GM06990 (cell line): ENCODE measurements at regions not wholly inside any gene's neighbourhood (a gene's known extent, or its start where the extent isn't known, plus 50 kb on each side); places are given as distances from the start of the nearest gene placed in this dataset.

Source experiments
- DNase-seq: peaks from one replicate; pipeline ENCODE4 v3.0.0-alpha.2; 2011; ENCODE audit not compliant: insufficient read length; ENCODE audit errors: extremely low read depth
- H3K27me3 ChIP-seq: replicated peaks from 2 replicates; pipeline ENCODE4 v1.6.0; 2011; ENCODE audit warnings: low read length; ENCODE audit not compliant: control insufficient read depth, insufficient read depth
- H3K36me3 ChIP-seq: 2 replicates; pipeline ENCODE4 v1.5.1; 2011; ENCODE audit warnings: low read length; ENCODE audit not compliant: control insufficient read depth, insufficient read depth
- H3K4me3 ChIP-seq: replicated peaks from 2 replicates; pipeline ENCODE4 v1.5.1; 2011; ENCODE audit warnings: low read depth, mild to moderate bottlenecking, control low read depth, low read length
- TF ChIP-seq, protein P1 (sequence below): IDR thresholded peaks from 2 replicates; pipeline ENCODE4 v1.5.1; 2011; ENCODE audit warnings: low read length, control low read depth, mild to moderate bottlenecking, inconsistent platforms; ENCODE audit not compliant: insufficient read depth, poor library complexity, severe bottlenecking

DNA sequence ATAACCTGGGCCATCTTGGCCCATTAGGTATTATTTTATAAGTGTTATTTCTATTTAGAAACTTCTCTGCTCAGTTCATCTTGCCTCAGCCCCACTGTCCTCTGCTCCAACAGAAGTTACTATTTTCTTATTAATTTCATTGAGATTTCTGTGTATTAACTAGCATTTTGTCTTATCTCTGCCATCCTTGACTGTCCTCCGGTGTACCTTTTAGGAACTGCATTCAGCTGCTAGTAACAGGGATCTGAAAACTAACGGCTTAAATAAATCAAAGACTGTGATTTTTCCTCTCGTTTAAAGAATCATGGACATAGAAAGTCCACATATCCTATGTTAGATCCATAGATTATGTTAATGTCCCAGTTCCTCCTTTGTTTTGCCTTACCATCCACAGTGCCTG is 382.5 kb downstream of the MATN1 start:
- no peaks in the 10 kb centered on the region for H3K27me3 ChIP-seq
- no peak for DNase-seq
- H3K36me3 ChIP-seq: no peaks in the 10 kb centered on the region
- H3K4me3 ChIP-seq: no peak overlapping the region
- TF ChIP-seq, protein P1, sequence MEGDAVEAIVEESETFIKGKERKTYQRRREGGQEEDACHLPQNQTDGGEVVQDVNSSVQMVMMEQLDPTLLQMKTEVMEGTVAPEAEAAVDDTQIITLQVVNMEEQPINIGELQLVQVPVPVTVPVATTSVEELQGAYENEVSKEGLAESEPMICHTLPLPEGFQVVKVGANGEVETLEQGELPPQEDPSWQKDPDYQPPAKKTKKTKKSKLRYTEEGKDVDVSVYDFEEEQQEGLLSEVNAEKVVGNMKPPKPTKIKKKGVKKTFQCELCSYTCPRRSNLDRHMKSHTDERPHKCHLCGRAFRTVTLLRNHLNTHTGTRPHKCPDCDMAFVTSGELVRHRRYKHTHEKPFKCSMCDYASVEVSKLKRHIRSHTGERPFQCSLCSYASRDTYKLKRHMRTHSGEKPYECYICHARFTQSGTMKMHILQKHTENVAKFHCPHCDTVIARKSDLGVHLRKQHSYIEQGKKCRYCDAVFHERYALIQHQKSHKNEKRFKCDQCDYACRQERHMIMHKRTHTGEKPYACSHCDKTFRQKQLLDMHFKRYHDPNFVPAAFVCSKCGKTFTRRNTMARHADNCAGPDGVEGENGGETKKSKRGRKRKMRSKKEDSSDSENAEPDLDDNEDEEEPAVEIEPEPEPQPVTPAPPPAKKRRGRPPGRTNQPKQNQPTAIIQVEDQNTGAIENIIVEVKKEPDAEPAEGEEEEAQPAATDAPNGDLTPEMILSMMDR: peak; percentile 9

DNA sequence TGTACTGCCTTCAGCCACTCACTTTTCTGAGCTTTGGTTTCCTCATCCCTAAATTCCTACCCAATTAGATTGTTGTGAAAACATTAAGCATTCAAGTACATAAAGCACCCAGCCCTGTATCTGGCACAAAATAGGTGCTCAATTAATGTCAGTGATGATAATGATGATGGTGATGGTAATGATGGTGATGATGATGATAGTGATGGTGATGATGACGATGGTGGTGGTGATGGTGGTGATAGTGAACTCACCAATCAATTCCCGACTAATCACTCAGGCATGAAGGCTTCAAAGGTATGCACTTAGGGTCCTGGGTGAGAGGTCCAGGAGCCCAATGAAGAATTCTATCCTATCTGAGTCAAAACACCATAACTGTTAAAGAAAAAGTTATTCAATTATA is 383.5 kb downstream of the MATN1 start:
- no peak for DNase-seq
- no peaks in the 10 kb centered on the region for H3K27me3 ChIP-seq
- no peaks in the 10 kb centered on the region for H3K36me3 ChIP-seq
- no peak overlapping the region for H3K4me3 ChIP-seq
- TF ChIP-seq, protein P1: no peak

DNA sequence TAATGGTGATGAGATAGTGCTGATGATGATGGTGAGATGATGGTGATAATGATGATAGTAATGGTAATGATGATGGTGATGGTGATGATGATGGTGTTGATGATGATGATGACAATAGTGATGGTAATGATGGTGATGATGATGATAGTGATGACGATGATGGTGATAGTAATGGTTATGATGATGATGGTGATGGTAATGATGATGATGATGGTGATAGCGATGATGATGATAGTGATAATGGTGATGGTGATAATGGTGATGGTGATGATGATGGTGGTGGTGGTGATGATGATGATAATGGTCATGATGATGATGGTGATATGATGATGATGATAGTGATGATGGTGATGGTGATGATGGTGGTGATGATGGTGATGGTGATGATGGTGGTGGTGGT is 384.6 kb downstream of the MATN1 start:
- no peak for DNase-seq
- TF ChIP-seq, protein P1: no peak
- Histone ChIP-seq H3K27me3 (no peaks in the 10 kb centered on the region), H3K36me3 (no peaks in the 10 kb centered on the region), H3K4me3 (no peak overlapping the region)

DNA sequence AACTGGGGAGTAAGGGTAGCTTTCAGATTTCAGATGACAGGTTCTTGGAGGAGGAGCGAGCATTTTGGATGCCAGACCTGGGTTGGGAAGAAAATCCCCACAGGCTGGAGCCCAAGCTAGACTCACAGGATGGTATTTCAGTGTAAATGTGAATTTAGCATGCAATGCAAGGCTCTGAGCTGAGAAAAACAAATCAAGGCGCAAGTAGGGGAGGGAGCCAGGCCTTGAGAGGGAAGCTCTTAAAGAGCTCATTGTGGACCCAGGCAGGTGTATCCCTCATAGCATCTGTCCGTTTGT is 386.1 kb downstream of the MATN1 start:
- no peak for DNase-seq
- Histone ChIP-seq H3K4me3 (no peak overlapping the region), H3K27me3 (no peaks in the 10 kb centered on the region; the same call in 1 of the 2 replicates), H3K36me3 (no peaks in the 10 kb centered on the region)
- TF ChIP-seq, protein P1: no peak

DNA sequence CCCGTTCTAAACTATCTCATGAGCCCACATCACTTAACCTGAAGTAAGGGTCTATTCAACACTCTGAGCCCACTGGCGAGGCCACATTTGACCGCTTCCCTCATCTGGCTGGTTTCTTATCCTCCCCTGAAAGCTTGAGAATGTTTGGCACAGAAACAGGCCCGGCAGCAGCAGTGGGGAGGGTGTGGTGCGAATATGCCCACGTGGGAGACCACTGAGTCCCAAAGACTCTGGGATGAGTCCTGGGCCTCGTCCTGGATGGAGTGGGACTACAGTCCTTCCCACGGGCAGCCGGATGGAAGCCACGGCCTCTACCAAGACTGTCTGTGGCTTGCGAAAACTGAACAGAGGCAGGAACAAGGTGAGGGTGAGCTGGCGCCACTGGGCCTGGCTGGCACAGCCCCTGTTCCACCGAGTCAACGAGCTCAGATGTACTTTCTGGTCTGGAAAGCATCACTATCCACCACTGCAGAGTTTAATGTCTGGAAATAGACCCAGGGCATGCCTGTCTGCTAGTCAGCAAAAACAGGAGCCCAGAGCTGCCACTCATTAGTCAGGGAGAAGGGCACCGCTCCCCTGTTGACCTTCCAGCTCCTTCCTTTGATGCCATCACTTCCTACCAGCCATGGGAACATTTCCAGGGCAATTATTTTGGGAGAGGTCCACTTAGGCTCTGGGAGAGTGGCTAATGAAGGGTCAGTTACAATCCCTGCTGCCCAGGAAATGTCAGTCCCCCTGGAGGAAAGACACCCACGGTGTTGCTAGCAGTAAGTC is 386.6 kb downstream of the MATN1 start:
- no peak for DNase-seq
- TF ChIP-seq, protein P1: no peak
- Histone ChIP-seq H3K4me3 (no peak overlapping the region), H3K36me3 (no peaks in the 10 kb centered on the region), H3K27me3 (no peaks in the 10 kb centered on the region; the same call in 1 of the 2 replicates)

DNA sequence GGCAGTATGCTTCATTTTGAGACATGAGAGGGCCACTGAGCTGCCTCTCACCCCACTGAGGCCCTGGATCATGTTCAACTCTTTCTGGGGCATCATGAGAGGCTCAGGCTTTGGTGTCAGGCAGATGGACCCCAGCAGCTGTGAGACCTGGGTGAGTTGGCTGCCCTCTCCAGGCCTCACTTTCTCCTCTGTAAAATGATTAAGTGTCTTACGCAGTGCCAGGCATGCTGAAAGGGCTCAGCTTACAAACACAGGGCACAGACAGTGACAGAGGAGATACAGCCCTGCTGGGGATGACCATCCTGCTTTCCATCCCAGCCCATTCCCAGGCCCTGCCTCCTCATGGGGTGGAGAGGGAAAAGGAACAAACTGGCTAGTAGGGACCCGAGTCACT is 387.4 kb downstream of the MATN1 start:
- DNase-seq: no peak
- Histone ChIP-seq H3K27me3 (no peaks in the 10 kb centered on the region; the same call in 1 of the 2 replicates), H3K4me3 (no peak overlapping the region), H3K36me3 (no peaks in the 10 kb centered on the region)
- TF ChIP-seq, protein P1: no peak
